Medulla oblongata (tissue), 1 donor: ENCODE measurements at regions not wholly inside any gene's neighbourhood (a gene's known extent, or its start where the extent isn't known, plus 50 kb on each side); places are given as distances from the start of the nearest gene placed in this dataset.
"Not testable (repeated sequence)": the region's sequence is repeated elsewhere in the genome, so short reads cannot be mapped to it uniquely, and the experiment has no call there.

ENCODE experiments used
- DNase-seq: peaks from one replicate; pipeline ENCODE4 v3.0.0-alpha.2; 2015; ENCODE audit errors: extremely low spot score

DNA sequence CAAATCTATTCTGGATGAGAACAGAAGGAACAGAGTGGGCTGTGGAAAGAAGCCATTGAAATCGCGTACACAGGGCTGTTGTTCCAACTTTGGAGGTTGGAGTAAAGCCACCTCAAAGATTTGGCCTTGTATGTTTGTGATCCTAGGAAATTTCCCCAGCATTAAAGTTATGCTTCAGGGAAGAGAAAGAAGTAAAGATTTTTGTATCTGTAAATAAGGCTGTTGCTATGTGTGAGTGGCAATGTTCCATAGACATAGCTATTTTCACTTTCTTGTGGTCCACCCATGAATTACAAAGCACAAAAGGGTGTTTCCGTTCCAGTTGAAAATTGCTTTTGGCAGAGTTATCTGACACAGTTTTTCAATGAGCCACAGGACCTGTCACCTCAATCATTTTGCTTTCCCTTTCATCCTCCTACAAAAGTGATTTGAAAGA lies 321.3 kb downstream of the TFAP2B start:
- DNase-seq: peak; percentile 13

DNA sequence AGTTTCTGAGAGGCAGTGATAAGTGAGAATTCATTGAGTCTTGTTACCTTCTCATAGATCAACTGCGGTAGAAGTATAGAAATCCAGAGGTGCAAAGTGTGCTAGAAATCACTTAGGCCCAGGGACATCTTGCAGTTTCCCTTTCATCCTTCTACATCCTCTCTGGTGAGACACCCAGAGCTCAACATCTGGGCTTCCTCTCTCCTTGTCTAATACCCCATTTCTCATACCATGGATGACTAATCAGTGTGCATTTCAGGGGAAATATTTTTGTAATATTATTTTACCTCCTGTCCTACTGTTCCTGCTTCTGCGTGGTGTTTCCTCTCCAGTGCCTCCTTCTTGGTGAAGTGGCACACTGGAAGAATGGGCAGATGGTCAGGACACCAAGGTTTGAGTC lies 322.4 kb downstream of the TFAP2B start:
- DNase-seq: no peak

DNA sequence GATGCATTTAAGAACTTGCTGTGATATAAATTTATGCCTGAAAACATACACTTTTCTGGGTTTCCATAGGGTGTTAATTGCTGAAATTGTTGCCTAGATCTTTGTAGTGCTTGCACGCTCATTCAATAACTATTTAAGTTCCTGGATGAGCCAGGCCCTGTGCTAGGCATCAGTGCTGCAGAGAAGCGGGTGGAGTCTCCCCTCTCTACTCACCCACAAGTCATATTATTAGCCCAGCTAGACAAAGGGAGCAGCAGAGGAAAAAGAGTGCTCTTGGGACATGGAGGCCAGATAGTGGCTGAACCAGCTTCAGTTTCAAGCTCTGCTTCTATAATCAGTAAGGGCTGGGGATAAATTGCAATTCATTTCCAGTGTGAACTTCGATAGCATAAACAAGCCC lies 329.1 kb downstream of the TFAP2B start:
- no peak for DNase-seq

DNA sequence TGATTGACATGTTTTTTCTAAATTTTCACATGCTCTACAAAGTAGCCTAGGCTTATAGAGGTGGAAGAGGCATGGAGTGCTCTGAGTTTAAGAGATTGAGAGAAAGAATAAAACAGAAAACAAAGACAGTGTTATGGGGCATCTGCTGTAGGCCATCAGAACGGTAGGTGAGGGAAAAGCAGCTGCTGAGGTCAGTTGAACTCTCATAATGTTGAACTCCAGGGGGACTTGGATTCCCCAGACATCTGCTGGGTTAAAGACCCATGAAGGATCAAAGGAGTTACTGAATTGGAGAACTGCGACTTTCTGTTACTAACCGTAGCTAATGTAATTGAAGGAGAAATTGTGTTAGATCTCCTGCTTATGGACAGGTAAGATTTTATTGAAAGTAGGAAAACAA lies 333.9 kb downstream of the TFAP2B start:
- no peak for DNase-seq

DNA sequence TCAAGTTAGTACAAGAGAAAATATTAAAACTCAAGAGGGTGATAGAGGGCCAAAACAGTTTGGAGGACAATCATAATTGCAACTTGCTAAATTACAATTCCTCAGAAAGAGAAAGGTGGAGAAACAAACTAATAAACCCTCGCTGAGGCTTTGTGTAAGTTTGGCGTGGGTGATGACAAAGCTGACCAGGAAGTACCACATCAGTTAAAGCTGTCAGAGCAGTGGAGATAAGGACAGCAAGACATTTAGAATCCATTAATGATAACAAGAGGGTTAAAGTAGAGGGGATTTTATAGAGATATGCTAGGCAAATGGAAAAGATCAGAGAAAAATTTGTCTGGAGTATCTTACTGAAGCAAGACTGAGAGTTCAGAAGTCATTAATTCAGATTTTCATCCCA lies 334.4 kb downstream of the TFAP2B start:
- DNase-seq: no peak

DNA sequence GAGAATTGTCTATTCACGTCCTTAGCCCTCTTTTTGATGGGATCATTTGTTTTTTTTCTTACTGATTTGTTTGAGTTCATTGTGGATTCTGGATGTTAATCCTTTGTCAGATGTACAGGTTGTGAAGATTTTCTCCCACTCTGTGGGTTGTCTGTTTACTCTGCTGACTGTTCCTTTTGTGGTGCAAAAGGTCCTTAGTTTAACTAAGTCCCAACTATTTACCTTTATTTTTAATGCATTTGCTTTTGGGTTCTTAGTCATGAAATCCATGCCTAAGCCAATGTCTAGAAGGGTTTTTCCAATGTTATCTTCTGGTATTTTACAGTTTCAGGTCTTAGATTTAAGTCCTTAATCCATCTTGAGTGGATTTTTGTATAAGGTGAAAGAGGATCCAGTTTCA lies 336.3 kb downstream of the TFAP2B start:
- DNase-seq: not testable (repeated sequence)

DNA sequence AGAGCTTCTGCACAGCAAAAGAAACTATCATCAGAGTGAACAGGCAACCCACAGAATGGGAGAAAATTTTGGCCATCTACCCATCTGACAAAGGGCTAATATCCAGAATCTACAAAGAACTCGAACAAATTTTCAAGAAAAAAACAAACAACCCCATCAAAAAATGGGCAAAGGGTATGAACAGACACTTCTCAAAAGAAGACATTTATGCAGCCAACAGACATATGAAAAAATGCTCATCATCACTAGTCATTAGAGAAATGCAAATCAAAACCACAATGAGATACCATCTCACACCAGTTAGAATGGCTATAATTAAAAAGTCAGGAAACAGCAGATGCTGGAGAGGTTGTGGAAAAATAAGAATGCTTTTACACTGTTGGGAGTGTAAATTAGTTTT lies 340.6 kb downstream of the TFAP2B start:
- DNase-seq: not testable (repeated sequence)

DNA sequence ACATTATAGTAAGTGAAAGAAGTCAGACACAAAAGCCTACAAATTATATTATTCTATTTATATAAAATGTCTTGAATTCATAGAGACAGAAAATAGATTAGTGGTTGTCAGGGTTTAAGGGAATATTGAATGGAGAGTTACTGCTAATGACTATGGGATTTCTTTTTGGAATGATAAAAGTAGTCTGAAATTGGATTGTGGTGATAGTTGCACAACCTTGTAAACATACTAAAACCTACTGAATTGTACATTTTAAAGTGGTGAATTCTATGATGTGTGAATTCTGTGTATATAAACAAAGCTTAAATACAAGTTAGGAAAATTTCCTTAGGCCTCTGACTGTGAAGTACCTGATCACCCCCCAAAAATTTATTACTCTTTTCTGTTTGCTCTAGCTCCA lies 343.1 kb downstream of the TFAP2B start:
- no peak for DNase-seq

DNA sequence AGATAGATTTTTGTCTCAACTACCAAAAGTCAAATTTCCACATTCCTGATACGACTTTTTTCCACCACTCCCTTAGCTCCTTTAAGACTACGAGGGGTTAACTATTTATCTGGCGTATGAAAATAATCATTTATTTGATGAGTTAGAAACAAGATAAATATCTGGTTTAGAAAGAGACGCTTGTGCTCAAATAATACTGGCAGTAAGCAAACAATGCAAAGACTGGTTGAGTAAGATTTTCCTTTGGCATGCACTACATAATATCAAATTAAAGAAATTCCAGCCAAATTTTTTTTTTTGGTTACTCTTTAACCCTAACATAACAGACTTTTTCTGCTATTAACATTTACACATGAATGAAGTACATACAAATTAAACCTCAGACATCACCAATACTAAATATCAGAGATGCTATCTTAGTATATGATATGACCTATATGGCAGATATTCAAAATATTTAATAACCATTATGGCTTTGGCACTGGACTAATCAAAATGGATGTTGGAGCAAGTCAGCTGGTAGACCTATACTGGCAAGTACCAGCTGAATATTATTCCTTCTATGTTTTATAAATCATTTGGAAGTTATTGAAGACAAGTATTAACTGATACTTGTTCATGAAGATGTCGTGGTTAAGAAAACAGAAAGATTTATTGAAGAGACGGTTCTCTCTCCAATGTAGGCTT lies 345.3 kb downstream of the TFAP2B start:
- no peak for DNase-seq

DNA sequence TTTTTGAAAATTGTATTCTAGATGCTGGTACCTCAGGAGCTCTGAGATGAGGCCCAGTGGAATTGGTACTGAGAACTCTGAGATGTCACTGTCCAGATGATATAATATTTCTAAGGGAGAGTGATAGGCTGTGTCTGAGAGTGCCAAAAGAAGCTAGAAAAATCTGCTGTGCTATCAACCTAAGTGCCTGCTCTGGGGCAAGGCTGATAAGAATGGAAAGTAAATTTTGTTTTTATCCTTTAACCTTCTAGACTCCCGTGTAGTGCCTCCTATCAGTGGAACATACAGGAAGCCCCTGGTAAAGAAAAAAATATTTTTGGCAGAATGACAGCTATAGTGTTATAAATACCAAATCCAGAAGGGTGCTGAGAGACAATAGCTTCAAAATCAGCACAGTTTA lies 348.2 kb downstream of the TFAP2B start:
- DNase-seq: no peak

DNA sequence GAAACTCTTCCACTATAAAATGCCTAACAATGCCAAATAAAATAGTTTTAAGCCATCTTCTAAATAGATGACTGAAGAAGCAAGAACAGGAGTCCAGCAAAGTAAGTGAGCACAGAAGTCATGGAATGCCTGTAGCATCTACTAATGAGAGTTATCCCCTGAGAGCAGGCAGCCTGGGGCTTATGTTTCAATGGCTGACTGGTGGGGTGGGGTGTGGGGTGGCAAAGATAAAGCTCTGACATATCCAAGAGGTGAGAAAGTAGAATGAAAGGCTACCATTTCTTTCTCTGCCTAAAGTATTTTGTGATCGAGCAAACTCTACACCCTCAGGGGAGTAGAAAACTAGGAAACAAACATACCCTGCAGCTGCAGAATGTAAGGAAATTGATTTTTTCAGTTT lies 348.8 kb downstream of the TFAP2B start:
- DNase-seq: no peak

DNA sequence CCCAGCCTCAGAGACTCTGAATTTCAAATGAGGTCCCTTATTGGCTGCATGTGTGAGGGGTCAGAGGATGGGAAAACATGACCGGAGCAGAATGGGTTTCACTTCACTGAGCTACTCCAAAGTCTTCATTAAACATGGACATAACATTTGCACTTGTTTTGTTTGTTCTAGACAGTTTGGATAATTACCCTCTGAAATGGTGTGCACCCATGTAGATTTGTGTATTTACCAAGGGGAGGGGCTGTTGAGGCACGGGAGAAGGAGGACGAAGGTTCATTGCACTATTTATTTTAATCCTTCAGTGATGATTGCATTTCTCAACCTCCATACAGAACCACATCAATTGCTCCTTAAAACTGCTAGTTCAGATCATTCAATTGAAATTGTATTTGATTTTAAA lies 364.2 kb downstream of the TFAP2B start:
- no peak for DNase-seq

DNA sequence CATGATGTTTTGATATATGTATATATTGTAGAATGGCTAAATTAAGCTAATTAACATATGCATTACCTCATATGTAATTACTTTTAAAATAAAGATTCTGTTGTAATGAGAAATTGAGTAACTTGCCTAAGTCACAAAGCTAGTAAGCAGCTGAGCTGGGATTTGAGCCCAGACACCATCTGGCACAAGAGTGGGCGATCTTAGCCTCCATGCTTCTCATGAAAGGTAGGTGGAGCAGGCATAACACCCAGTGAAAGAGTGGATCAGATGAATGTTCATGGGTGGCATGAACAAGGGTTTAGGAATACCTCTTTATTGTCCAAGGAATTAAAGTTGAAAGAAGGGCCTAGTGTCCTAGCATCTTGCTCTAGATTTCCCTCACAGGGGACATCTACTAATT lies 365.4 kb downstream of the TFAP2B start:
- no peak for DNase-seq

DNA sequence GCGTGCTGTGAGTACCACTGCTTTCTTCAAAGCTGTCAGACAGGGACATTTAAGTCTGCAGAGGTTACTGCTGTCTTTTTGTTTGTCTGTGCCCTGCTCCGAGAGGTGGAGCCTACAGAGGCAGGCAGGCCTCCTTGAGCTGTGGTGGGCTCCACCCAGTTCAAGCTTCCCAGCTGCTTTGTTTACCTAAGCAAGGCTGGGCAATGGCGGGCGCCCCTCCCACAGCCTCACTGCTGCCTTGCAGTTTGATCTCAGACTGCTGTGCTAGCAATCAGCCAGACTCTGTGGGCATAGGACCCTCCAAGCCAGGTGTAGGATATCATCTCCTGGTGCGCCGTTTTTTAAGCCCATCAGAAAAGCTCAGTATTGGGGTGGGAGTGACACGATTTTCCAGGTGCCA lies 374.5 kb downstream of the TFAP2B start:
- not testable (repeated sequence) for DNase-seq

DNA sequence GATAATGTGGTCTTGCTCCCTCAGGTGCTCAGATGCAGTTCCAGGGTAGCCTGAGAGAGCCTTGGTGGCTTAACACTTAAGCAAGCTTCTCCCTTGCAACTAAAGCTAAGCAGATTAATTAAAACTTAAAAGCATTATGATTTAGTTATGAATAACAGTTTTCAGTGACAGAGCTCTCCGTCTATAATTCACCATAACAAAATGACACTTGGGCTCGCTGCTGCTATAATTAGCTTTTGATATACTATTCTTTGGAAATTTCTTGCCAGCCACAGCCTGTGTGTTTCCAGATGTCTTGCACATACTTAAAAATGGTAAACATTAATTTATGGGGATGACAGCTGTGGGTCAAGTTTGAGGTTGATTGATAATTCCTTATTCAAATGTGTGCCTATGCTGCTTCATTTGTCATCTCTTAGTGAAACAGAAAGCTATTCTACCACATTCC lies 380.5 kb downstream of the TFAP2B start:
- no peak for DNase-seq

DNA sequence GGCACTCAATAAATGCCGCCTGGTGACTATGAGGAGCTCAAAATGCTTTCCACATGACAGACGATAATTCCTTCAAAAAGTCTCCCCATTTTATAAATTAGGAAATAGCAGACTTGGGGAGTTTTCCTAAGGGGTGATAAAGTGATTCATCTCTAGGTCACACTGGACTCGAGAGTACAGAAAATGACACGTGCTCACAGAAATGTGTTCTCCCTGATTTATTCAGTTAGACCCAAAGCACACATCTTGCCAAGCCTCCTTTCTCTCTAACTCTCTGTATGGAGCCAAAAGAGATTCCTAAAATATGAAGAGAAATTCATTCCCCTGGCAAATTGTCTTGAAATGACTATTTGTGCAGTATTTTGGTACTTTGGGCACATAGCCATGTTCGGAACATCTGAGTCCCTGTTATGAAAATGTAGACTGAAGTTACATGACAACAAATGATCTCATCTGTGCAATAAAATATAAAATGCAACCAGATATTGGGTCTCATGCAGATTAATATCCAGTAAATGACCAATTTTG lies 381.1 kb downstream of the TFAP2B start:
- DNase-seq: no peak

DNA sequence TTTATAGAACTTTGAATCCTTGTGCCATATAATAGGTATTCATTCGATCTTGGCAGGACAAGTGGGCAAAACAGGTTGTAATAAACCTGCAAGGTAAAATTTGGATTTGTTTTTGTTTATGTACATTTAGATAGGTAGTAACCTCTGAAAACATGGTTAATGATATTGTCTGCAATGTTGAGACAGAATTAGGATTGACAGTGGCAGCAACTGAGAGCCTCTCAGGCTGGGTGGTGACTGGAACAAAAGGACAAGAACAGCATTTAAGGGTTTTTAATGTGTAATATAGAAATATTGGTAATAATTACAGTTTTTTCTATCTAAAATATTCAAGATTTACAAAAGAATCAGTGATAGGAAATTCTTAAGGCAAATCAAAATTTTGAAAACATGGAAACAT lies 382.0 kb downstream of the TFAP2B start:
- DNase-seq: no peak

DNA sequence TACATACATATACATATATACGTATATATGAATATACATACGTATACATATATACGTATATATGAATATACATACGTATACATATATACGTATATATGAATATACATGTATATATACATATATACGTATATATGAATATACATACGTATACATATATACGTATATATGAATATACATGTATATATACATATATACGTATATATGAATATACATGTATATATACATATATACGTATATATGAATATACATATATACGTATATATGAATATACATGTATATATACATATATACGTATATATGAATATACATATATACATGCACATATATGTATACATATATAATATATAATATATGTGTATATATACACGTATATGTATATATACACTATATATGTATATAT lies 384.0 kb downstream of the TFAP2B start:
- not testable (repeated sequence) for DNase-seq

DNA sequence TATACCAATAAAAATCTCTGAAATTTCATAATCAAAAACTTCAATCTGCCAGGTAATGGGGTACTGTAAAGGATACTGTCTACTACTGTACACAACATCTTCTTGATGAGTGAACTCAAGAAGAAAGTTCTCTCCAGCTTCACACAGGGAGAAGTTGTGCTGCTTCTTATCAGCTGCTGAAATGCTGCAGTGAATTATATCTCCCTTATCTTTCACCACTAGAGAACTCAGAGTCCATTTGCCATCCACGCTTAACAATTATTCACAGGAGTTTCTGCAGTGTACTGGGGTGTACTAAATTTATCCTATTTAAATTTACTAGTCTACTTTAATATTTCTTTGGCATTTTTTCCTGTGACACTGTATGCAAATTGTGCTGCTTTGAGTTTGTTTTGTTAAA lies 384.8 kb downstream of the TFAP2B start:
- no peak for DNase-seq

DNA sequence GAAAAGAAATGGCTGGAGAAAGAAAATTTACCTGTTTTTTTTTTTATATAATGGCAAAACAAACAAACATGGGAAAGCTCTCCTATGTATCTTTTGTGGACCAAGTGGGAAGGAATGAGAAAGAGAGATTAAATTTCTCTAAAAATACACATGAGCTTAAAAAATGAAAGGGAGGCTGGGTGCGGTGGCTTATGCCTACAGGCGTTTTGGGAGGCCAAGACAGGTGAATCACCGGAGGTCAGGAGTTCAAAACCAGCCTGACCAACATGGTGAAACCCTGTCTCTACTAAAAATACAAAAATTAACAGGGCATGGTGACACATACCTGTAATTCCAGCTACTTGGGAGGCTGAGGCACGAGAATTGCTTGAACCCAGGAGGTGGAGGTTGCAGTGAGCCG lies 388.0 kb downstream of the TFAP2B start:
- DNase-seq: not testable (repeated sequence)

DNA sequence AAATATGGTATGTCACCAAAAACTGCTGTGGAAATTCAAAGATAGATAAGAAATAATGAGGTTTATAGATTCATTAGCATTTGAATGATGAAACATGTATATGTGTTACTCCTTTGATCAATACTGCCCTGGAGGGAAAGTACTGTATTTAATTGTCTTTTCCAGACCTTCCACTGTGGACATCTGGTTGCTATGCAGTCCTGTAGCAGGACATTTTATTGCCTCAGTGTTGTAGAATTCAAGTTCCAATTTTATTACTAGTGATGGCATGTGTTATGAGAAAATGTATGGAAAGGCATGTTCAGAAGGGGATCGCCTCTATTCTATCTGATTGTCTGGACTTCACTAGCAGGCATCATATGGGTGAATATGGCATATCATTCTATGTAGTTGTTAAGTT lies 391.0 kb downstream of the TFAP2B start:
- no peak for DNase-seq

DNA sequence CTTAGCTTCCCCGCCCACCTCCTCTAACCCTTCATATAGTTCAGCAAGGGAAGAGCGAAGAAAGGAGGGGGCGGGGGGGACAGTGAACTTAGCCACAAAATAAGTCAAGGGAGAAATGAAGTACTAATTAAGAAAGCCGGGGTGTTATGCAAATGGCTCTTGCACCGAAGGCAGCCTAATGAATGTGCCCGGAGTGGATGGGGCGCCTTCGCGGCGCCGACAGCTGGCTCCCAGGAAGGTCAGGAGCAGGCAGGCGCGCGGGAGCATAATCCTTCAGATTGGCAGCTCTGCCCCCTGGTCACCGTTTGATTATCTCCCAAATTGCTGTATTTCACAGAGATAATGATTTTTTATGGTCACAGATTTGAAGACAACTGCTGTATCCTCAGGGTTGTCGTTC lies 395.1 kb downstream of the TFAP2B start:
- DNase-seq: no peak

DNA sequence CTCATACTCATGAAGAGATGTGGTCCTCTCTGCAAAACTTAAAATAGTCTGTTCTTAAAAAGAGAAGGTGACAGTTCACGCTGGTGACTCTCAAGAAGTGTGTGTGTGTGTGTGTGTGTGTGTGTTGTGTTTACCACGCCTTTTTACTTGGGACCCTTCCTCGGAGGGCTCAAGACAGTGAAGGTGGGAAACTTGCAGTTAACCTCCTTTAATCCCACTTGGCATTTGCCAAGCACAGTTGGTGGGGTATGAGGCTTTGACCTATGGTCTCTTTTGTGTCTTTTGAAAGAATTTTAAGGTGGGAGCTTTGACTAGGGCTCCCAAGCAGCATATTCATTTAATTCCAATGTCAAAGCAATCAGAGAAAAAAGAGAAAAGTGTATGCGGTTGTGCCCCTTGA lies 395.8 kb downstream of the TFAP2B start:
- DNase-seq: no peak

DNA sequence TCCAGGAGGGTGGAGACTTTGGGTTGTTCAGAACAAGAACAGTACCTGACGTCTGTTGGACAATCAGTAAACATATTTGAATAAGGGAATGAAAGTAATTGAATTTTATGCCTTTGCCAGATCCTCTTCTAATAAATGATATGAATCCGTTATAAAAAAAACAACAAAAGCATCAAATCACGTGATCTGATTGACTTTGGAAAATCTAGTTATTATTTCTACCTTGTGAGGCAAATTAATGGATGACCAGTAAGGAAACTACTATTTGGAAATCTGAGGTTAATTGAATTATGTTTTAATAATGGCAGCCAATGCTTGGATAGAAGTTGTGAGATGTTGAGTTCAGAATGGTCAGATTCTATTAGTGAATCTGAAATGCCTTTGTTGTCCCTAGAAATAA lies 399.5 kb downstream of the TFAP2B start:
- DNase-seq: no peak
